HEK293T (cell line): ENCODE measurements at regions not wholly inside any gene's neighbourhood (a gene's known extent, or its start where the extent isn't known, plus 50 kb on each side); places are given as distances from the start of the nearest gene placed in this dataset.

Experiments
- CTCF ChIA-PET: fragments of 350-600 bp; formaldehyde crosslinking; extraction: SDS; loops from one replicate; lab custom pipeline; 2021; ENCODE audit warnings: antibody characterized with exemption, inconsistent platforms; lab: Yijun Ruan, JAX
- POLR2A ChIA-PET: fragments of 350-600 bp; formaldehyde crosslinking; extraction: SDS; loops from one replicate; lab custom pipeline; 2020; ENCODE audit warnings: antibody characterized with exemption, inconsistent platforms; lab: Yijun Ruan, JAX
- DNase-seq: peaks from one replicate; pipeline ENCODE4 v3.0.0; 2012; ENCODE audit warnings: mixed read lengths; ENCODE audit errors: extremely low spot score
- ARNT ChIP-seq: fragments of 450-650 bp; IDR thresholded peaks from 2 replicates; pipeline ENCODE4 v1.6.1; 2017; ENCODE audit warnings: mild to moderate bottlenecking
- BHLHE40 ChIP-seq: fragments of 450-650 bp; IDR thresholded peaks from 2 replicates; pipeline ENCODE4 v1.6.1; 2016; ENCODE audit warnings: mild to moderate bottlenecking, moderate library complexity, borderline replicate concordance
- CTBP1 ChIP-seq: fragments of 450-650 bp; IDR thresholded peaks from 2 replicates; pipeline ENCODE4 v1.6.1; 2016; ENCODE audit warnings: borderline replicate concordance
- ELF4 ChIP-seq: fragments of 450-650 bp; IDR thresholded peaks from 2 replicates; pipeline ENCODE4 v1.6.1; 2017; ENCODE audit warnings: antibody characterized with exemption
- FOXA1 ChIP-seq: fragments of 450-650 bp; IDR thresholded peaks from 2 replicates; pipeline ENCODE4 v1.6.1; 2016; ENCODE audit warnings: mild to moderate bottlenecking
- FOXK2 ChIP-seq: fragments of 450-650 bp; IDR thresholded peaks from 2 replicates; pipeline ENCODE4 v1.6.1; 2016; ENCODE audit warnings: mild to moderate bottlenecking
- FOXM1 ChIP-seq: fragments of 450-650 bp; IDR thresholded peaks from 2 replicates; pipeline ENCODE4 v1.6.1; 2017; ENCODE audit warnings: mild to moderate bottlenecking, borderline replicate concordance
- HDGF ChIP-seq: fragments of 450-650 bp; IDR thresholded peaks from 2 replicates; pipeline ENCODE4 v1.6.1; 2017; ENCODE audit warnings: antibody characterized with exemption, borderline replicate concordance
- L3MBTL2 ChIP-seq: fragments of 450-650 bp; conservative IDR thresholded peaks from 2 replicates; pipeline ENCODE4 v1.6.1; 2016; ENCODE audit warnings: mild to moderate bottlenecking
- LEF1 ChIP-seq: fragments of 450-650 bp; IDR thresholded peaks from 2 replicates; pipeline ENCODE4 v1.6.1; 2017; ENCODE audit warnings: mild to moderate bottlenecking, borderline replicate concordance
- NFRKB ChIP-seq: fragments of 450-650 bp; IDR thresholded peaks from 2 replicates; pipeline ENCODE4 v1.6.1; 2016; ENCODE audit warnings: mild to moderate bottlenecking, moderate library complexity
- PKNOX1 ChIP-seq: fragments of 450-650 bp; IDR thresholded peaks from 2 replicates; pipeline ENCODE4 v1.6.1; 2016
- SP1 ChIP-seq: fragments of 450-650 bp; IDR thresholded peaks from 2 replicates; pipeline ENCODE4 v1.6.1; 2017
- SUZ12 ChIP-seq: fragments of 450-650 bp; IDR thresholded peaks from 2 replicates; pipeline ENCODE4 v1.6.1; 2016; ENCODE audit warnings: mild to moderate bottlenecking
- TARDBP ChIP-seq: fragments of 450-650 bp; IDR thresholded peaks from 2 replicates; pipeline ENCODE4 v1.6.1; 2016
- ZNF384 ChIP-seq: fragments of 450-650 bp; IDR thresholded peaks from 2 replicates; pipeline ENCODE4 v1.6.1; 2016

GRCh38 chr3:159763602-159764489 is 224.8 kb upstream of the IL12A start:
- ChIA-PET CTCF (no interaction called here), POLR2A (interaction anchor here (0.6 to 1.3 kb wide), 5 partner anchors 33 to 139 kb away, joined by 3 to 4 read pairs (median 3); no protein-coding TSS in a partner anchor)
- DNase-seq = peak; percentile 79
- no peak for TF ChIP-seq FOXA1
- TF ChIP-seq SUZ12 = no peak
- TF ChIP-seq ARNT = no peak
- no peak for TF ChIP-seq ELF4
- 0 out of 2 replicates have a peak, but pooled peaks have one; percentile 27 for TF ChIP-seq CTBP1
- TF ChIP-seq PKNOX1 = no peak
- TF ChIP-seq LEF1 = no peak
- TF ChIP-seq FOXM1 = peak; percentile 67; the same call in 1 of the 2 replicates
- TF ChIP-seq FOXK2 = no peak
- TF ChIP-seq L3MBTL2 = no peak
- 0 out of 2 replicates have a peak, but pooled peaks have one; percentile 40 for TF ChIP-seq HDGF
- TF ChIP-seq ZNF384 = no peak
- no peak for TF ChIP-seq SP1
- TF ChIP-seq TARDBP = no peak
- TF ChIP-seq BHLHE40 = no peak
- TF ChIP-seq NFRKB = no peak

GRCh38 chr3:159764490-159765029 is 224.1 kb upstream of the IL12A start:
- DNase-seq = no peak
- ChIA-PET CTCF (no interaction called here), POLR2A (interaction anchor here (1.3 to 1.9 kb wide), 3 partner anchors 12 to 40 kb away, joined by 4 to 7 read pairs (median 4); no protein-coding TSS in a partner anchor)
- no peak for TF ChIP-seq ZNF384
- TF ChIP-seq TARDBP = no peak
- no peak for TF ChIP-seq CTBP1
- no peak for TF ChIP-seq PKNOX1
- no peak for TF ChIP-seq FOXM1
- TF ChIP-seq ARNT = no peak
- TF ChIP-seq BHLHE40 = no peak
- TF ChIP-seq FOXA1 = no peak
- TF ChIP-seq SP1 = no peak
- no peak for TF ChIP-seq L3MBTL2
- no peak for TF ChIP-seq NFRKB
- no peak for TF ChIP-seq LEF1
- TF ChIP-seq ELF4 = no peak
- no peak for TF ChIP-seq FOXK2

- peak; percentile 69 for DNase-seq
- ChIA-PET CTCF (interaction anchor here (1.1 kb wide), 2 partner anchors 17 to 249 kb away, joined by 4 read pairs; no protein-coding TSS in a partner anchor), POLR2A (interaction anchor here (0.7 to 1.9 kb wide), 4 partner anchors 11 to 39 kb away, joined by 3 to 7 read pairs (median 4); no protein-coding TSS in a partner anchor)
- TF ChIP-seq ELF4 (no peak), FOXK2 (no peak), PKNOX1 (no peak), LEF1 (no peak), FOXM1 (no peak; the same call in 1 of the 2 replicates), ARNT (no peak), FOXA1 (no peak), BHLHE40 (no peak), HDGF (no peak), L3MBTL2 (no peak), NFRKB (no peak), TARDBP (no peak), ZNF384 (no peak), SP1 (no peak)
These were observed 223.4 kb upstream of the IL12A start for GRCh38 chr3:159765030-159765859.

- POLR2A ChIA-PET = interaction anchor here (1.0 to 1.9 kb wide), 3 partner anchors 10 to 34 kb away, joined by 3 to 7 read pairs (median 4); no protein-coding TSS in a partner anchor
- DNase-seq = peak; percentile 58
- CTCF ChIA-PET = interaction anchor here (0.6 to 1.4 kb wide), 7 partner anchors 9 to 612 kb away, joined by 3 to 5 read pairs (median 4); no protein-coding TSS in a partner anchor
- TF ChIP-seq FOXM1 = no peak
- no peak for TF ChIP-seq BHLHE40
- TF ChIP-seq FOXA1 = no peak
- TF ChIP-seq NFRKB = no peak
- no peak for TF ChIP-seq FOXK2
- no peak for TF ChIP-seq ELF4
- no peak for TF ChIP-seq CTBP1
- no peak for TF ChIP-seq PKNOX1
- TF ChIP-seq ZNF384 = no peak
- no peak for TF ChIP-seq SP1
- no peak for TF ChIP-seq ARNT
- TF ChIP-seq HDGF = no peak
- TF ChIP-seq SUZ12 = no peak
- no peak for TF ChIP-seq TARDBP
- TF ChIP-seq L3MBTL2 = no peak
- TF ChIP-seq LEF1 = no peak
These were observed 222.8 kb upstream of the IL12A start for GRCh38 chr3:159765860-159766294.
